Omental fat pad (tissue), 3 donors: ENCODE measurements at regions not wholly inside any gene's neighbourhood (a gene's known extent, or its start where the extent isn't known, plus 50 kb on each side); places are given as distances from the start of the nearest gene placed in this dataset.

Experiments used
- ATAC-seq: fragments of 150-250 bp; one replicate; pipeline ENCODE4 v1.9.1; 2016; ENCODE audit warnings: mild to moderate bottlenecking, moderate library complexity; ENCODE audit not compliant: low FRiP score
- DNase-seq: peaks from one replicate; pipeline ENCODE4 v3.0.0-alpha.2; 2019; ENCODE audit warnings: low spot score
- TF ChIP-seq, protein P1 (sequence below), 3 donors: fragments of 450-650 bp; IDR thresholded peaks; one replicate each; pipeline ENCODE4 v1.5.1; 2016 to 2017; ENCODE audit warnings: antibody characterized with exemption in 3 of 3, mild to moderate bottlenecking in 3 of 3, moderate library complexity in 2 of 3

DNA sequence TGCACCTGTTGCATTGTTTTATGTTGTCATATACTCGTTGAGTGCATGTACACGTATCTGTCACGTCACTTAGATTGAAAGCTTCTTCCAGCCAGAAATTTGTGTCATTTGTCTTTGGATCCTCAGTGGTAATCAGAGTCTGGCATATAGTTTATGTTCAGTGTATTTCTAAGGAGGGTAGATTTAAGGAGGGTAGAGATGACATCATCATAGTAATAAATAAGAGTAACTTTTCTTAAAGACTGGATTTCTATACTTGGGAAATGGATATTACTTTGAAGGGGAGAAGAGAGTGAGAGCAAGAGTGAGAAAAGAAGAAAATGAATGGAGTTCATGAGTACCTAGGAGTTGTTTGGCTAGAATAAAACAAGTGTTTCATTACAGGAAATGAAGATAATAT lies 255.0 kb upstream of the SASH1 start:
- DNase-seq (no peak), ATAC-seq (no peak)
- TF ChIP-seq, protein P1, sequence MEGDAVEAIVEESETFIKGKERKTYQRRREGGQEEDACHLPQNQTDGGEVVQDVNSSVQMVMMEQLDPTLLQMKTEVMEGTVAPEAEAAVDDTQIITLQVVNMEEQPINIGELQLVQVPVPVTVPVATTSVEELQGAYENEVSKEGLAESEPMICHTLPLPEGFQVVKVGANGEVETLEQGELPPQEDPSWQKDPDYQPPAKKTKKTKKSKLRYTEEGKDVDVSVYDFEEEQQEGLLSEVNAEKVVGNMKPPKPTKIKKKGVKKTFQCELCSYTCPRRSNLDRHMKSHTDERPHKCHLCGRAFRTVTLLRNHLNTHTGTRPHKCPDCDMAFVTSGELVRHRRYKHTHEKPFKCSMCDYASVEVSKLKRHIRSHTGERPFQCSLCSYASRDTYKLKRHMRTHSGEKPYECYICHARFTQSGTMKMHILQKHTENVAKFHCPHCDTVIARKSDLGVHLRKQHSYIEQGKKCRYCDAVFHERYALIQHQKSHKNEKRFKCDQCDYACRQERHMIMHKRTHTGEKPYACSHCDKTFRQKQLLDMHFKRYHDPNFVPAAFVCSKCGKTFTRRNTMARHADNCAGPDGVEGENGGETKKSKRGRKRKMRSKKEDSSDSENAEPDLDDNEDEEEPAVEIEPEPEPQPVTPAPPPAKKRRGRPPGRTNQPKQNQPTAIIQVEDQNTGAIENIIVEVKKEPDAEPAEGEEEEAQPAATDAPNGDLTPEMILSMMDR (IDR thresholded peaks at IDR 0.05) = no peak

DNA sequence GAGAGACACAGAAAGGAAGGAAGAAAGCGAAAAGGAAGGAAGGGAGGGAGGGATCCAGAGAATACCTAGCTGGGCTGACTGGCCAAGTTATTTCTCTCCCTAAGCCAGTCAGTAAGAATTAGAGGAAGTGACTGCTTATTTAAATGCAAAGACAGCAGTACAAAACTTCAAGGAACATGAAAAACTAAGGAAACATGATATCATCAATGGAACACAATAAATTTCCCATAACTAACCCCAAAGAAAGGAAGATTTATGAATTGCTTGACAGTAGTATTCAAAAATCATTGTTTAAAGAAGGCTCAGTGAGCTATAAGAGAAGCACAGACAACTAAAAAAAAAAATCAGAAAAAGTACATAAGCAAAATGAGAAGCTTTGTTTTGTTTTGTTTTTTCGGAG lies 252.3 kb upstream of the SASH1 start:
- ATAC-seq (no peak), DNase-seq (no peak)

DNA sequence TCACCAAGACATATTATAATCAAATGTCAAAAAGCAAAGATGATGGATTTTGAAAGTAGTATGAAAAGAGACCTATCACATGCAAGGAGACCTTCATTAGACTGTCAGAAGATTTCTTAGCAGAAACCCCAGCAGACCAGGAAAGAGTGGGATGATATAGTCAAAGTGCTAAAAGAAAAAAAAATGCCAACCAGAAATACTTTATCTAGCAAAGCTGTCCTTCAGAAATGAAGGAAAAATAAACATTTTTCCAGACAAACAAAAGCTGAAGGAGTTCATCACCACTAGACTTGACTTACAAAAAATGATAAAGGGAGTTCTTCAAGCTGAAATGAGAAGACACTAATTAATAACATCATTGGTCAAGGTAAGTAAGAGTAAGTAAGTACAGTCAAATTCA lies 251.2 kb upstream of the SASH1 start:
- TF ChIP-seq, protein P1 (IDR thresholded peaks at IDR 0.05) = no peak
- DNase-seq = no peak

More for the DNA sequence above, 252.3 kb upstream of the SASH1 start:
- TF ChIP-seq, protein P1 (IDR thresholded peaks at IDR 0.05) = no peak

DNA sequence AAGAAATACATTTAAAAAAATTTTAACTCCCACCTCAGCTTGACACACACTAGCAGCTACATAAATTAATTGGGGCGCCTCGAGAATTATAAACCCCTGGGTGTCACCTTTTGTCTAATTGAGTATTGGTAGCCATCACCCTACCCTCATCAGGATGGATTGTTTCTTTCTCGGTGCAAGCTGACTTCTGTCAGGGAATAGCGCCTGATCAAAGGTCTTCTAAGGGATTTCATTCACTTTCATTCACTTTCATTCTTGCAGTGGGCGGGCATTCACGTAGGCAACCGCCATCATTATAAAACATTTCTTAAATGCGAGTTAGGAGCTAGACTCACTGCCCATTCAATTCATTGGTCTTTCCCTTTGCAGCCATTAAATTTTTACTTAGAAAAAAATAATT lies 239.2 kb upstream of the SASH1 start:
- ATAC-seq (no peak), DNase-seq (no peak)
- TF ChIP-seq, protein P1 (IDR thresholded peaks at IDR 0.05) = no peak

More for the DNA sequence above, 251.2 kb upstream of the SASH1 start:
- ATAC-seq = no peak

DNA sequence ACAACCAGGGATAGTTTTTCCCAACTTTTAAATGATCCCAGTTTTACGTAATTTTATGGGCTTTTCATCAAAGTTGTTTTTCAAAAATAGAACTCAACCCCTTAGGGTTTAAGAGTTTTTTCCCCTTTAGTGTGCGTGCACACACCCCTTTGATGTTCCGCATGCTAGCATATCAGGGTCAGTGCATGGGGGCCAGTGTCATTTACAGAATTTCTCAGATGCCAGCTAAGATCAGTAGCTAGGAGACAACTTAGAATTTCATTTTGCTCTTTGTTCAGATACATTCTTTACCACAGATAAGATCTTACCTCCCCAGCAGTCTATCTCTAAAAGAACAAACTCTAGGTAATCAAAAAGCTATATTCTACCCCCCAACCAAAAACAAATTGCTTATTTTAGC lies 238.5 kb upstream of the SASH1 start:
- TF ChIP-seq, protein P1 (IDR thresholded peaks at IDR 0.05) = no peak
- ATAC-seq (no peak), DNase-seq (no peak)

GRCh38 chr6:148105695-148106094 lies 236.9 kb upstream of the SASH1 start:
- DNase-seq (no peak), ATAC-seq (no peak)
- TF ChIP-seq, protein P1 (IDR thresholded peaks at IDR 0.05) = no peak

GRCh38 chr6:148107911-148108310 lies 234.7 kb upstream of the SASH1 start:
- DNase-seq (no peak), ATAC-seq (no peak)
- TF ChIP-seq, protein P1 (IDR thresholded peaks at IDR 0.05) = no peak
